ENCODE measurements at regions not wholly inside any gene's neighbourhood (a gene's known extent, or its start where the extent isn't known, plus 50 kb on each side); places are given as distances from the start of the nearest gene placed in this dataset.

- TF ChIP-seq POLR2A (IDR thresholded peaks at IDR 0.05), result no peak
- no peak for TF ChIP-seq CTCF (IDR thresholded peaks at IDR 0.05)
These were observed 128.2 kb upstream of the NOCT start for GRCh38 chr4:138887341-138887740.
